ENCODE measurements at regions not wholly inside any gene's neighbourhood (a gene's known extent, or its start where the extent isn't known, plus 50 kb on each side); places are given as distances from the start of the nearest gene placed in this dataset.

DNA sequence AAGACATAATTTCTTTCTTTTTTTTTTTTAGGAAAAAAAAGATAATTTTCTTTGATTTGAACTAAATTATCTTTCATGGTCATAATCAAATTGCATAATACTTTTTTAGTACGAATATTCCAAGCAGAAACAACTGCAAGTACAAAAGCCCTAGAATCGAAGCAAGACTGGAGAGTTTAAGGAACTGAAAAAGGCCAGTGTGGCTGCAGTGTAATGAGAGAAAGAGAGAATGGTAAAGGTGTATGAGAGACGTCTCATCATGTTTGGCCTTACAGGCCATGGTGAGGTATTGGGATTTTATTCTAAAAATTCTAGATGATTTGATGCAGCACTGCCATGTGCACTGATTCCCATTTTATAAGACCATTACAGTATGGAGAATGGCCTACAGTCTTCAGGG, 180.9 kb downstream of the SUCNR1 start:
- H3K9me3 ChIP-seq (ENCODE audit: control insufficient read depth, low read length), result no peaks in the 10 kb centered on the region
- H3K27me3 ChIP-seq (ENCODE audit: control insufficient read depth in 1 of 2, insufficient read depth in 2 of 2, low read length in 1 of 2), result no peaks in the 10 kb centered on the region
- no peak overlapping the region for H3K27ac ChIP-seq (ENCODE audit: low read depth in 1 of 2, low read length in 2 of 2)
- ATAC-seq (ENCODE audit: low FRiP score) (no peak), DNase-seq (no peak)
- H3K4me1 ChIP-seq (ENCODE audit: control insufficient read depth in 1 of 2, insufficient read depth in 2 of 2, low read length in 2 of 2), result no peaks in the 10 kb centered on the region
- H3K4me3 ChIP-seq (ENCODE audit: low read length in 2 of 2), result no peak overlapping the region
- intact Hi-C loops (cut with DNase I), result no loop called here
- H3K36me3 ChIP-seq (ENCODE audit: control insufficient read depth in 1 of 2, insufficient read depth in 2 of 2, low read length in 1 of 2), result no peaks in the 10 kb centered on the region
- 96 to 98% methylated on average over 3 of the region's 3 CpGs for WGBS, 2 donors

- no peak for DNase-seq
Measured at GRCh38 chr3:152056073-152056472, 182.6 kb downstream of the SUCNR1 start.

GRCh38 chr3:152056481-152056880, 183.0 kb downstream of the SUCNR1 start:
- H3K4me1 ChIP-seq (ENCODE audit: control insufficient read depth in 1 of 2, insufficient read depth in 2 of 2, low read length in 2 of 2), result peaks cover 0 to 11% of the 10 kb centered on the region in 2 donors
- no peaks in the 10 kb centered on the region for H3K9me3 ChIP-seq (ENCODE audit: control insufficient read depth, low read length)
- H3K4me3 ChIP-seq (ENCODE audit: low read length in 2 of 2), result no peak overlapping the region
- H3K36me3 ChIP-seq (ENCODE audit: control insufficient read depth in 1 of 2, insufficient read depth in 2 of 2, low read length in 1 of 2), result no peaks in the 10 kb centered on the region
- DNase-seq, result no peak
- no peak overlapping the region for H3K27ac ChIP-seq (ENCODE audit: low read depth in 1 of 2, low read length in 2 of 2)
- no peak for ATAC-seq (ENCODE audit: low FRiP score)
- H3K27me3 ChIP-seq (ENCODE audit: control insufficient read depth in 1 of 2, insufficient read depth in 2 of 2, low read length in 1 of 2), result no peaks in the 10 kb centered on the region
- intact Hi-C loops (cut with DNase I), result no loop called here

More at GRCh38 chr3:152056073-152056472, 182.6 kb downstream of the SUCNR1 start:
- no peaks in the 10 kb centered on the region for H3K9me3 ChIP-seq (ENCODE audit: control insufficient read depth, low read length)
- no peak overlapping the region for H3K27ac ChIP-seq (ENCODE audit: low read depth in 1 of 2, low read length in 2 of 2)
- no peak overlapping the region for H3K4me3 ChIP-seq (ENCODE audit: low read length in 2 of 2)
- WGBS, 2 donors, result 91 to 96% methylated on average over 3 of the region's 3 CpGs
- peaks cover 0 to 8% of the 10 kb centered on the region in 2 donors for H3K4me1 ChIP-seq (ENCODE audit: control insufficient read depth in 1 of 2, insufficient read depth in 2 of 2, low read length in 2 of 2)
- H3K36me3 ChIP-seq (ENCODE audit: control insufficient read depth in 1 of 2, insufficient read depth in 2 of 2, low read length in 1 of 2), result no peaks in the 10 kb centered on the region
- no peak for ATAC-seq (ENCODE audit: low FRiP score)
- H3K27me3 ChIP-seq (ENCODE audit: control insufficient read depth in 1 of 2, insufficient read depth in 2 of 2, low read length in 1 of 2), result no peaks in the 10 kb centered on the region
- intact Hi-C loops (cut with DNase I), result no loop called here

- DNase-seq (no peak), ATAC-seq (ENCODE audit: low FRiP score) (no peak)
- H3K27ac ChIP-seq (ENCODE audit: low read depth in 1 of 2, low read length in 2 of 2), result no peak overlapping the region
- WGBS, 2 donors, result 85 to 90% methylated on average over 3 of the region's 3 CpGs
- no peaks in the 10 kb centered on the region for H3K36me3 ChIP-seq (ENCODE audit: control insufficient read depth in 1 of 2, insufficient read depth in 2 of 2, low read length in 1 of 2)
- H3K4me3 ChIP-seq (ENCODE audit: low read length in 2 of 2), result no peak overlapping the region
- intact Hi-C loops (cut with DNase I), result no loop called here
- no peaks in the 10 kb centered on the region for H3K27me3 ChIP-seq (ENCODE audit: control insufficient read depth in 1 of 2, insufficient read depth in 2 of 2, low read length in 1 of 2)
- no peaks in the 10 kb centered on the region for H3K9me3 ChIP-seq (ENCODE audit: control insufficient read depth, low read length)
- peaks cover 0 to 11% of the 10 kb centered on the region in 2 donors for H3K4me1 ChIP-seq (ENCODE audit: control insufficient read depth in 1 of 2, insufficient read depth in 2 of 2, low read length in 2 of 2)
Measured at GRCh38 chr3:152056987-152057386, 183.5 kb downstream of the SUCNR1 start.

- DNase-seq (no peak), ATAC-seq (ENCODE audit: low FRiP score) (no peak)
- intact Hi-C loops (cut with DNase I), result no loop called here
- Histone ChIP-seq H3K4me1 (ENCODE audit: control insufficient read depth in 1 of 2, insufficient read depth in 2 of 2, low read length in 2 of 2) (peaks cover 0 to 11% of the 10 kb centered on the region in 2 donors), H3K27ac (ENCODE audit: low read depth in 1 of 2, low read length in 2 of 2) (no peak overlapping the region), H3K4me3 (ENCODE audit: low read length in 2 of 2) (no peak overlapping the region), H3K9me3 (ENCODE audit: control insufficient read depth, low read length) (no peaks in the 10 kb centered on the region), H3K27me3 (ENCODE audit: control insufficient read depth in 1 of 2, insufficient read depth in 2 of 2, low read length in 1 of 2) (no peaks in the 10 kb centered on the region), H3K36me3 (ENCODE audit: control insufficient read depth in 1 of 2, insufficient read depth in 2 of 2, low read length in 1 of 2) (no peaks in the 10 kb centered on the region)
- 57% methylated on average over 2 of the region's 2 CpGs for WGBS, 2 donors
Measured at GRCh38 chr3:152058856-152059255, 185.4 kb downstream of the SUCNR1 start.

DNA sequence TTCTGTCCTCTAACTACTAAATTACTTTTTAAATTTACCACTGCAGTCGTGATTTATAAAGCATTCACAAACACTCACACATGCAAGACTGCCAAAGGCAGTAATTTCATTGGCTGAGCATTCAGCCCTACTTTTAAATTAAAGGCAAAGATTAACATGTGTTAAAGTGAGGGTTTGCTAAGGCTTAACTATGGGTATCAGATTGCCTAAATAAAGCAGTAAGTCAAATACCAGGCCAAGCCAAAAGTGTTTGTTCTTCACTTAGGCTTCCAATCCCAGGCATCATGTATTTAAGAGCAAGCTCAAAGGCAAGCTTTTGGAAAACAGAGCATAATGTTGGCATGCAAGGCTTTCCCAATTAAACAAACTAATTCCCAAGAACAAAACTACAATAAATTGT, 187.3 kb downstream of the SUCNR1 start:
- no peak for DNase-seq
- H3K27me3 ChIP-seq (ENCODE audit: control insufficient read depth in 1 of 2, insufficient read depth in 2 of 2, low read length in 1 of 2), result no peaks in the 10 kb centered on the region
- intact Hi-C loops (cut with DNase I), result no loop called here
- H3K4me3 ChIP-seq (ENCODE audit: low read length in 2 of 2), result no peak overlapping the region
- peaks cover 0 to 11% of the 10 kb centered on the region in 2 donors for H3K4me1 ChIP-seq (ENCODE audit: control insufficient read depth in 1 of 2, insufficient read depth in 2 of 2, low read length in 2 of 2)
- WGBS, 2 donors, result 6 to 11% methylated on average over 1 of the region's 1 CpG
- no peak for ATAC-seq (ENCODE audit: low FRiP score)
- no peaks in the 10 kb centered on the region for H3K36me3 ChIP-seq (ENCODE audit: control insufficient read depth in 1 of 2, insufficient read depth in 2 of 2, low read length in 1 of 2)
- no peaks in the 10 kb centered on the region for H3K9me3 ChIP-seq (ENCODE audit: control insufficient read depth, low read length)
- no peak overlapping the region for H3K27ac ChIP-seq (ENCODE audit: low read depth in 1 of 2, low read length in 2 of 2)

DNA sequence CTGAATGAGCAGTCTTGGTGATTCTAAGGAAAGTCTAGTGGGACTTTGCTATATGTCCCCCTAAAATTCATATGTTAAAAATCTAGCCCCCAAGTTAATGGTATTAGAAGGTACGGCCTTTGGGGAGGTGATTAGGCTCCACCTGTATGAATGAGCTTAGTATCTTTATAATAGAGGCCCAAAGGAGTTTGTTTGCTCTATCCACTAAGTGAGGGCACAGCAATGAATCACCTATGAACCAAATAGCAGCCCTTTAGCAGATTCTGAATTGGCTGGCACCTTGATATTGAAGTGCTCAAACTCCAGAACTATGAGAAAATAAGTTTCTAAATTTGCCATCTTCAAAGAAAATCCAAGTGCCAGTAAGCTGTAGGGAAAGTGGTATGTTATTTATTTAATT, 187.9 kb downstream of the SUCNR1 start:
- WGBS, 2 donors, result 97% methylated on average over 1 of the region's 1 CpG
- ATAC-seq (ENCODE audit: low FRiP score) (no peak), DNase-seq (no peak)
- Histone ChIP-seq H3K4me3 (ENCODE audit: low read length in 2 of 2) (no peak overlapping the region), H3K27me3 (ENCODE audit: control insufficient read depth in 1 of 2, insufficient read depth in 2 of 2, low read length in 1 of 2) (no peaks in the 10 kb centered on the region), H3K27ac (ENCODE audit: low read depth in 1 of 2, low read length in 2 of 2) (no peak overlapping the region), H3K4me1 (ENCODE audit: control insufficient read depth in 1 of 2, insufficient read depth in 2 of 2, low read length in 2 of 2) (peaks cover 0 to 11% of the 10 kb centered on the region in 2 donors), H3K36me3 (ENCODE audit: control insufficient read depth in 1 of 2, insufficient read depth in 2 of 2, low read length in 1 of 2) (no peaks in the 10 kb centered on the region), H3K9me3 (ENCODE audit: control insufficient read depth, low read length) (no peaks in the 10 kb centered on the region)
- intact Hi-C loops (cut with DNase I), result no loop called here

DNA sequence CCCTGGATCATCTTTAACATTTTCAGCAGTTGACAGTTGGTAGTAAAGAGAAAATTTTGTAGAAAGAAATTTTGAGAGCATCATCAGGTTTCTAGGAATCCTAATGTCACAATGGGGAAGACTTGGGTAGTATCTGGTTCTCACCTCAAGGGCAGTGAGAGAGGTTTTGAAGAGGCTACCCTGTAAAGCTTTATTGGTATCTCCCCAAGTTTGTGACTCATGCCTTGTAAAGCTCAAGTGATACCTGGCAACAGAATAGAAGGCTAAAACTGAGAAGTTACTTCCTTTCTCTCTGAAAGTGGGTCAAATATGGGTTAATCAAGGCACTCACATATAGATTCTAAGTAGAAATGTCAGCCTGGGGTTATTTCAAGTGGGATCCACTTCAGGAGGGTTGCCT, 196.4 kb downstream of the SUCNR1 start:
- Histone ChIP-seq H3K27me3 (ENCODE audit: control insufficient read depth in 1 of 2, insufficient read depth in 2 of 2, low read length in 1 of 2) (no peaks in the 10 kb centered on the region), H3K36me3 (ENCODE audit: control insufficient read depth in 1 of 2, insufficient read depth in 2 of 2, low read length in 1 of 2) (no peaks in the 10 kb centered on the region), H3K27ac (ENCODE audit: low read depth in 1 of 2, low read length in 2 of 2) (no peak overlapping the region), H3K4me3 (ENCODE audit: low read length in 2 of 2) (no peak overlapping the region), H3K9me3 (ENCODE audit: control insufficient read depth, low read length) (no peaks in the 10 kb centered on the region), H3K4me1 (ENCODE audit: control insufficient read depth in 1 of 2, insufficient read depth in 2 of 2, low read length in 2 of 2) (no peaks in the 10 kb centered on the region)
- DNase-seq, result no peak
- intact Hi-C loops (cut with DNase I), result loop anchor here (5.0 to 10.0 kb wide), 5 partner anchors 87 to 372 kb away; partner anchors contain the start of gene MBNL1 (in 1 of the 2)
- no peak for ATAC-seq (ENCODE audit: low FRiP score)

DNA sequence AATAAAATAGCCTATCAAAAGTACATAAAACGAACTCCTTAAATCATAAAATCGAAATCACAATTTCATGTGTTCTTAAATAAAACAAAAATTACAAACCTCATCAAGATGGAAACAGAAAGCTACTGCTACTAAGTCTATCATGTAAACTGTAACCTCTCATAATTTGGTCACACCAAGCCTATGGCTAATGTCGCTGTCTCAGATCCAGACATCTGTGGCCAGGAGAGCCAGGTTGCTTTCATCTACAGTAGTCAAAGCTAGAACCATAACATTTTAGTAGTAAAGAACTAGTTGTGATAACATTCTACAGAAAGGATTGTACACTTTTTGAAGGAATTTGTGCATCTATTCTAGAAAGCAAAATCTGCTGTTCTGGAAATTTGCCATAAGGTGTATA, 197.4 kb upstream of the MBNL1 start:
- Histone ChIP-seq H3K9me3 (ENCODE audit: control insufficient read depth, low read length) (no peaks in the 10 kb centered on the region), H3K36me3 (ENCODE audit: control insufficient read depth in 1 of 2, insufficient read depth in 2 of 2, low read length in 1 of 2) (no peaks in the 10 kb centered on the region), H3K4me3 (ENCODE audit: low read length in 2 of 2) (no peak overlapping the region), H3K27me3 (ENCODE audit: control insufficient read depth in 1 of 2, insufficient read depth in 2 of 2, low read length in 1 of 2) (no peaks in the 10 kb centered on the region), H3K27ac (ENCODE audit: low read depth in 1 of 2, low read length in 2 of 2) (no peak overlapping the region), H3K4me1 (ENCODE audit: control insufficient read depth in 1 of 2, insufficient read depth in 2 of 2, low read length in 2 of 2) (no peaks in the 10 kb centered on the region)
- no peak for ATAC-seq (ENCODE audit: low FRiP score)
- intact Hi-C loops (cut with DNase I), result loop anchor here (5.0 to 10.0 kb wide), 5 partner anchors 86 to 371 kb away; partner anchors contain the start of gene MBNL1 (in 1 of the 2)
- WGBS, 2 donors, result 96 to 97% methylated on average over 3 of the region's 3 CpGs
- DNase-seq, result no peak

All from aorta (tissue), 5 donors.